Mucosa of rectum (tissue), 2 donors: ENCODE measurements at regions not wholly inside any gene's neighbourhood (a gene's known extent, or its start where the extent isn't known, plus 50 kb on each side); places are given as distances from the start of the nearest gene placed in this dataset.

Experiments used
- H3K27ac ChIP-seq, 2 donors: one replicate each; pipeline ENCODE4 v1.7.0; 2013; ENCODE audit warnings: inconsistent platforms in 2 of 2, low read depth in 2 of 2, low read length in 2 of 2
- H3K27me3 ChIP-seq, 2 donors: one replicate each; pipeline ENCODE4 v1.7.0; 2013; ENCODE audit warnings: low read length in 2 of 2; ENCODE audit not compliant: control insufficient read depth in 2 of 2, insufficient read depth in 2 of 2
- H3K36me3 ChIP-seq, 2 donors: one replicate each; pipeline ENCODE4 v1.7.0; 2013; ENCODE audit warnings: low read length in 2 of 2; ENCODE audit not compliant: control insufficient read depth in 2 of 2, insufficient read depth in 2 of 2
- H3K4me1 ChIP-seq, 2 donors: one replicate each; pipeline ENCODE4 v1.7.0; 2013; ENCODE audit warnings: low read length in 2 of 2, mild to moderate bottlenecking in 1 of 2; ENCODE audit not compliant: control insufficient read depth in 2 of 2, insufficient read depth in 2 of 2
- H3K4me3 ChIP-seq, 2 donors: one replicate each; pipeline ENCODE4 v1.7.0; 2013; ENCODE audit warnings: low read length in 2 of 2
- H3K9ac ChIP-seq, 2 donors: one replicate each; pipeline ENCODE4 v1.7.0; 2013; ENCODE audit warnings: low read length in 2 of 2, low read depth in 1 of 2, mild to moderate bottlenecking in 1 of 2
- H3K9me3 ChIP-seq, 2 donors: one replicate each; pipeline ENCODE4 v1.7.0; 2013; ENCODE audit warnings: low read length in 2 of 2; ENCODE audit not compliant: control insufficient read depth in 2 of 2
- donor health status: healthy.
- donor health status: Normal muscosa, but diverticular disease.

DNA sequence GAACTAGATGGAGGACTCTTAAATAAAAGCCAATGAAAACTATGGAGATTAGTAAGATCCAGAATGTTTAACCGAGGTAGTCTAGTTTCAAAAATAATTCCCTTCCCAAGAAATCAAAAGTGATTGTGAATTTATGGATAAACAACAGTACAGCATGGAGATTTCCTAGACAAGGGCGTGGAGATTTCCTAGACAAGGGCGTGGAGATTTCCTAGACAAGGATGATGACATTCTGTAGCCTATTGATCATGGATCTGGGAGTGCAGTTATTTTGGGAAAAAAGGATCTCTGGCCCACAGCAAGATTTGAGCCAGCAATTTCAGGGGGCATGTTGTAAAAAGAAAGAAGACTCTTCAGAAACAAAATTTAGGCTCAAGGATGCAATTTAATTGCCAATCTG lies 175.3 kb downstream of the RAP2B start:
- no peak overlapping the region for H3K27ac ChIP-seq
- no peaks in the 10 kb centered on the region for H3K4me1 ChIP-seq
- H3K27me3 ChIP-seq: no peaks in the 10 kb centered on the region
- no peak overlapping the region for H3K4me3 ChIP-seq
- no peaks in the 10 kb centered on the region for H3K9me3 ChIP-seq
- H3K36me3 ChIP-seq: no peaks in the 10 kb centered on the region
- no peak overlapping the region for H3K9ac ChIP-seq

DNA sequence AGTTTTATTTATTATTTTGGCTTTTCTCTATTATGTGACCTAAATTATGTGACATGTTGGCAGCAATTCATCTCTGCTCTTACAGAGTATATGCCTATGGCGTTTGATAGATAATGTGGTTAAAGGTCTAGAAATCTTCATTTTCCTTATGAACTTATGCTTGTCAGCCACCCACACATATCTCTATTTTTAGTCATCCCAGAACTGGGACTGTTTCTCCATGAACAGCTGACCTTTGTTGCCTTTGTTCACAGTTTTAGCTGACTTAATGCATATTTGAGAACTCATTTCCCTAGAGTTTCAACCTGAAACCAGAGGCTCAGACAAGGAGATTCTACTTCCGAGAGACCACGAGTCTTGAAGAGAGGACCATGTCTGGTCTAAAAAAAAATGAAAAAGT lies 176.5 kb downstream of the RAP2B start:
- Histone ChIP-seq H3K4me1 (no peaks in the 10 kb centered on the region), H3K9me3 (no peaks in the 10 kb centered on the region), H3K27ac (no peak overlapping the region), H3K4me3 (no peak overlapping the region), H3K27me3 (no peaks in the 10 kb centered on the region), H3K36me3 (no peaks in the 10 kb centered on the region), H3K9ac (no peak overlapping the region)

DNA sequence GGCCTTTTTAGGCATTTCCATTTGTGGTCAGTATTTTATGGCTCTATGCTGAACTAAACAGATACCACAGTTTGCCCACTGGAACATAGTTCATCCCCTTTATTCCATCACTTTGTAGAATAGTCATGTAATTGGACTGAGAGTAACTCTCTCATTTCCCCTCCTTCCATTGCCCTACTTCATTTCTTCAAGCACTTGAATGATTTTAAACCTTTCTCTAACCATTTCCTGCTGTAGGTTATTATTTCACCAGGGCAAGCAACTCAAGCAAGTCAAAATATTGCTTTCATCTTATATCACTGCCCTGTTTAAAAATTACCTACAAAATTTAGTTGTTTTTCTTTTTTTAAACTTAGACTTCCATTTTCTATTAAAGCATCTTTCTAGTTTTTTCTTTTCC lies 177.0 kb downstream of the RAP2B start:
- Histone ChIP-seq H3K4me1 (no peaks in the 10 kb centered on the region), H3K27ac (no peak overlapping the region), H3K27me3 (no peaks in the 10 kb centered on the region), H3K4me3 (no peak overlapping the region), H3K9me3 (no peaks in the 10 kb centered on the region), H3K9ac (no peak overlapping the region), H3K36me3 (no peaks in the 10 kb centered on the region)

DNA sequence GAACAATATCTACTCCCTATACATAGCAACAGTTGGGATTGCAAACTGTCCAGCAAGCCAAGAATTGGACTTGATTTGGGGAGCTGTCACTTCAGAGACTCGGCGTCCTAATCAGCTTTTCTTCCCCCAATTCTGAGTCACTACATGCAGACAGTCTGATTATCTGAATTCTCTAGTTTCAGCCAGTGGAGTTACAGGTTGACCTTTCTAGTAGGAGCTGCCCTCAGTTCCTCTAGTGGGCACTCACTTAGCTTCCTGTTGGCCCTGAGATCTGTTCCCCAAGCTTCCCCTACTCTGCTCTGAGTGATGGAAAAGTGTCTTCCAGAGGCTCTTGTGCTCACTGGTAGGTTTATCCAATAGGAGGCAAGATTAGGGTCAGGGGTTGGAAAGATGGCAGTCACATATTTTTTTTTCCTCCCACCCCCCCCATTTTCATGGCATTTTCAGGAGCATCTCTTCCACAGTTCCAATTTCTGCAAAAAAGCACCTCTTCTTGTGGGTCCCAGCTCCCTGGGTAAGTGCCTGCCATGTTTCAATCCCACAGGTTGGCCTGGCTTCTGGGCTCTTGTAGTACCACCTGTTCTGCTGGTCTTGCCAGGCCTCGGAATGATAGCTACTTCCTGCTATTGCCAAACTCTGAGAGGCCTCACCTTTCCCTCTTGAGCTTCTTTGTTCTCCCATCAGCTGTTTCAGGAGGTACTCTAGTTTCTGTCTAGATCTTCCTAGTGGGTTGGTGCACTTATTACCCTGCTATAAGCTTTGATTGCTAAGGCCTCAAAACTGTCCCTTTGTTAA lies 182.2 kb downstream of the RAP2B start:
- Histone ChIP-seq H3K36me3 (no peaks in the 10 kb centered on the region), H3K4me1 (no peaks in the 10 kb centered on the region), H3K9me3 (no peaks in the 10 kb centered on the region), H3K27ac (no peak overlapping the region), H3K27me3 (no peaks in the 10 kb centered on the region), H3K9ac (no peak overlapping the region), H3K4me3 (no peak overlapping the region)

DNA sequence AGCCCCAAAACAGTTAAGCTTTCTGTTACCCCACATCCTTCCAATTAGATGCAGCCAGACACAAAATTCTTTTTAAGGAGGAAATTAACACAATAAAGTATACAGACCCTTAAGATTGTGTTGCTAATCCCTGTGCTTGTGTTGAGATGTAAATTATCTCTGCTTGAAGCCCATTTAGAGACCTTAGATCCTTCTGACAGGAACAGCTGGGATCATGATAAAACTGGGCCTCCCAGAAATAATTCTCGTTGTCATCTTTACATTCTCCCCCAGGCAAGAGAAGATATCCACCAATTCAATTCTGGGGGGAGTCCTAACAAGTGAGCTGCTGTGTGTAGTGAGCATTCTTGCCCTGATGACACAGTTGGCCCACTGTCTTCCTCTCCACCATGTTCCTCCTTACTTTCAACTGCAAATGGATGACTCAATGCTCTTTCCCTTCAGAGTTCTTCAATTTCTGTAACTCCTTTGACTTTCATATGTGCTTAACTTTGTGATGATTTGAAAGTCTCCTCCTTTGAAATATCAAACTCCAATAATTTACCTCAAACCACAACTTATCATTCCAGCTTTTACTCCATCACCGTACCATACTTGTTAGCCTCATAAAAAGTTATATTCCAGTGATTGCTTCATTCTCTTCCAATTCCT lies 186.6 kb downstream of the RAP2B start:
- Histone ChIP-seq H3K4me3 (no peak overlapping the region), H3K36me3 (no peaks in the 10 kb centered on the region), H3K9me3 (no peaks in the 10 kb centered on the region), H3K27me3 (no peaks in the 10 kb centered on the region), H3K4me1 (no peaks in the 10 kb centered on the region), H3K27ac (no peak overlapping the region), H3K9ac (no peak overlapping the region)

DNA sequence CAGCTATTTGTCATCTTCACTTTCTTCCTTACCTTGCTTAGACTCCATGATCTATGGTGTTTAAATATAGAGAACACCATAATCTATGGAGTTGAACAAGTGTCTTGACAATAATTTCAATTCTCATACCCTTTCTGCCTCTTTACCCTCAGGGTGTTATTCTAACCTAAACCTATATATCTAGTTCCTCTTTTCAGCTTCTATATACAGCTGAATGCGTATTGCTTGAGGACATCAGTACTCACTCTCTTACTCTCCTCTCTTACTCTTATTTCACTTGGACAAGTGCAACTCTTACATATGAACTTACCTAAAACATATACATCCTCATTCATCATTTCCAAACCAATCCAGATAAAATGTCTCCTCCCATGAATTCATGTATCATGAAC lies 187.1 kb downstream of the RAP2B start:
- H3K9ac ChIP-seq: no peak overlapping the region
- H3K4me3 ChIP-seq: no peak overlapping the region
- H3K36me3 ChIP-seq: no peaks in the 10 kb centered on the region
- no peaks in the 10 kb centered on the region for H3K27me3 ChIP-seq
- H3K9me3 ChIP-seq: no peaks in the 10 kb centered on the region
- no peak overlapping the region for H3K27ac ChIP-seq
- no peaks in the 10 kb centered on the region for H3K4me1 ChIP-seq

DNA sequence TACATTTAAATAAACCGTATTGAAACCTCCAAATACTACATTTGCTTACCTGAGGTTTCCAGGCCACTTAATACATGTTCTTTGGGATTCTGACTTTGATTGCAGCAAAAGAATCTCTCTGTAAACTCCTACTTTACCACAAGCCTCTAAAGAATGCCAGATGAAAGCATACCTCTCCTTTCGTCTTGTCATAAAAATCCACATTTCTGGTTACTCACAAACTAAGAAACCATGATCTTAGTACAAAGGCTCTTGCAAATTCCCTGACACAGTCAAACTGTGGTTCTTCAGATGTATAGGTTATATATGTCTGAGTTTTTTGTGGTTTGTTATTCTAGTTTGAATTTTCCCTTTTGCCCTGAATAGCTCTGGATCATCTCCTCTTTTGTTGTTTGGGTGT lies 188.4 kb downstream of the RAP2B start:
- Histone ChIP-seq H3K9me3 (no peaks in the 10 kb centered on the region), H3K27ac (no peak overlapping the region), H3K4me1 (no peaks in the 10 kb centered on the region), H3K36me3 (no peaks in the 10 kb centered on the region), H3K9ac (no peak overlapping the region), H3K27me3 (no peaks in the 10 kb centered on the region), H3K4me3 (no peak overlapping the region)

DNA sequence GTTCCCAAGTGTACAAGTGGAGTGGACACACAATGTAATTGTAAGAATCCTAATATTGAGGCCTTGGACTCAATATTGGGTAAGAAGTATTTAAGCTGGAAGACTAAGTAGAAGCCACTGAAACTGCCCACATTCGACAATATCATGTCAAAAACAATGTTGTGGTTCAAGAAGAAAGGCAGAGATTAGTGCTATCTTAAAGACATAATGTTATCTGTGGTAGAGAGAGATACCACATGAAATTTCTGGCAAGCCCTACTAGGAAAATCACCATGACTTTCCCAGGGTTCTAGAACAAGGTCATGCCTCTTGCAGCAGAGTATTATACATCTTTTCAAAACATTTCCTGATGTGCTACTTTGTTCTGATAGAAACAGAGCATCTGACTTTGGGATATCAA lies 192.6 kb downstream of the RAP2B start:
- Histone ChIP-seq H3K27me3 (no peaks in the 10 kb centered on the region), H3K27ac (no peak overlapping the region), H3K4me1 (no peaks in the 10 kb centered on the region), H3K9me3 (no peaks in the 10 kb centered on the region), H3K4me3 (no peak overlapping the region), H3K36me3 (no peaks in the 10 kb centered on the region), H3K9ac (no peak overlapping the region)

DNA sequence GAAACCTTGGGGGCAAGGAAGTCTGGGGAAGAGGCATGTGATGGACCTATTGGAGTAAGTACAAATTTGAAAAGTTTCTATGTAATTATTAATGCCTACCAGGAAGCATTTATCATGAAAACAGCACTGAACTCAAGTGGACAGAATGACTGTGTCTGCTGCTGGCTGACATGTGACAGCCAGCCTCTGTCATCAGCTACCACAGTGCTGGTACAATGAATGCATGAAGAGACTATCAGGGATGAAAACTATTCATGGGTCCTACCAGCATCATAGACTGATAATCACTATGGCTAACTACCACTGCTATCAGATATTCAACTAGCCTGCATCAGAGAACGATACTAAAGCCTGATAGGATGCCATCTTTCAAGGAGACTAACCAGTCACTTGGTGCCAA lies 193.5 kb downstream of the RAP2B start:
- Histone ChIP-seq H3K27ac (no peak overlapping the region), H3K4me3 (no peak overlapping the region), H3K9me3 (no peaks in the 10 kb centered on the region), H3K9ac (no peak overlapping the region), H3K27me3 (no peaks in the 10 kb centered on the region), H3K4me1 (no peaks in the 10 kb centered on the region), H3K36me3 (no peaks in the 10 kb centered on the region)

DNA sequence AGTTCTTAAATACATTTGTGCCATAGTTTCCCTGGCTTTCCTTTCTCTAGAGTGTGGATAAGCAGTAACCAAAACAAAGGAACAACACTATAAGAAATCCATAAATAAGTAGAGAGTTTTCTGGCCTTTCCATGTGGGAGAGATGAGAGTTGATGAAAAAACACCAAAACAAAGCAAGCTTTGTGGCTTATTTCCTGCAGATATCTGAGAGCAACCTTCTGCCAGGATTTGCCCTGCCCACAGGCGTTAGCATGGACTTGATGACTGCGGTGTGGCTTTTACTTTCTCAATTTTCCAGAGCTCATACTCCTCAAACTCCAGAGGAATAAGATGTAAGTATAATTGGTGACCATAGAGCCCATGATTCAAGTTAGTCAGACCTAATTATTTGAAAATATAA lies 194.9 kb downstream of the RAP2B start:
- Histone ChIP-seq H3K9me3 (no peaks in the 10 kb centered on the region), H3K36me3 (no peaks in the 10 kb centered on the region), H3K27me3 (no peaks in the 10 kb centered on the region), H3K9ac (no peak overlapping the region), H3K4me3 (no peak overlapping the region), H3K27ac (no peak overlapping the region), H3K4me1 (no peaks in the 10 kb centered on the region)
